OCI-M2 (cell line): ENCODE measurements at regions not wholly inside any gene's neighbourhood (a gene's known extent, or its start where the extent isn't known, plus 50 kb on each side); places are given as distances from the start of the nearest gene placed in this dataset.
"Not testable (repeated sequence)": the region's sequence is repeated elsewhere in the genome, so short reads cannot be mapped to it uniquely, and the experiment has no call there.

Source experiments
- DNase-seq: peaks from one replicate; lab custom pipeline; 2025; ENCODE audit not compliant: unreplicated experiment; lab: John Stamatoyannopoulos, UW

- no peak for DNase-seq
Observed at GRCh38 chr7:15143936-15144335, 241.4 kb upstream of the DGKB start.

- DNase-seq = no peak
Observed at GRCh38 chr7:15143121-15143520, 240.6 kb upstream of the DGKB start.

- no peak for DNase-seq
Observed at GRCh38 chr7:15140431-15140830, 237.9 kb upstream of the DGKB start.

GRCh38 chr7:15131661-15132060 is 229.1 kb upstream of the DGKB start:
- DNase-seq = no peak

GRCh38 chr7:15130666-15131541 is 228.4 kb upstream of the DGKB start:
- no peak for DNase-seq

- DNase-seq = no peak
Observed at GRCh38 chr7:15128716-15129115, 226.2 kb upstream of the DGKB start.

- DNase-seq = not testable (repeated sequence)
Observed at GRCh38 chr7:15126653-15127052, 224.1 kb upstream of the DGKB start.

- DNase-seq = no peak
Observed at GRCh38 chr7:15123901-15124300, 221.3 kb upstream of the DGKB start.

GRCh38 chr7:15113752-15114151 is 211.2 kb upstream of the DGKB start:
- no peak for DNase-seq

GRCh38 chr7:15105711-15106110 is 203.2 kb upstream of the DGKB start:
- no peak for DNase-seq

- no peak for DNase-seq
Observed at GRCh38 chr7:15104411-15105092, 202.0 kb upstream of the DGKB start.

GRCh38 chr7:15099074-15099473 is 196.5 kb upstream of the DGKB start:
- no peak for DNase-seq

- DNase-seq = no peak
Observed at GRCh38 chr7:15096853-15097252, 194.3 kb upstream of the DGKB start.

- no peak for DNase-seq
Observed at GRCh38 chr7:15094989-15095388, 192.4 kb upstream of the DGKB start.

GRCh38 chr7:15087771-15088170 is 185.2 kb upstream of the DGKB start:
- DNase-seq = no peak

- DNase-seq = no peak
Observed at GRCh38 chr7:15086862-15087261, 184.3 kb upstream of the DGKB start.

GRCh38 chr7:15086131-15086611 is 183.6 kb upstream of the DGKB start:
- no peak for DNase-seq

- no peak for DNase-seq
Observed at GRCh38 chr7:15085366-15085765, 182.8 kb upstream of the DGKB start.

GRCh38 chr7:15084368-15084767 is 181.8 kb upstream of the DGKB start:
- no peak for DNase-seq

- no peak for DNase-seq
Observed at GRCh38 chr7:15081891-15082290, 179.3 kb upstream of the DGKB start.

GRCh38 chr7:15073301-15073700 is 170.8 kb upstream of the DGKB start:
- DNase-seq = no peak

- no peak for DNase-seq
Observed at GRCh38 chr7:15068324-15068723, 165.8 kb upstream of the DGKB start.
